ENCODE measurements at regions not wholly inside any gene's neighbourhood (a gene's known extent, or its start where the extent isn't known, plus 50 kb on each side); places are given as distances from the start of the nearest gene placed in this dataset.

GRCh38 chr11:16542353-16542752, 186.0 kb upstream of the SOX6 start:
- TF ChIP-seq NFIC (IDR thresholded peaks at IDR 0.05) (no peak), RAD21 (IDR thresholded peaks at IDR 0.05; ENCODE audit: low read depth) (no peak), USF1 (IDR thresholded peaks at IDR 0.05) (no peak), EP300 (IDR thresholded peaks at IDR 0.05; ENCODE audit: borderline replicate concordance) (no peak), TAF1 (IDR thresholded peaks at IDR 0.05; ENCODE audit: low read depth) (no peak), FOXM1 (IDR thresholded peaks at IDR 0.05; ENCODE audit: borderline replicate concordance, low read depth) (no peak), TEAD4 (IDR thresholded peaks at IDR 0.05) (no peak), REST (IDR thresholded peaks at IDR 0.05; ENCODE audit: low read depth) (no peak), CREB1 (IDR thresholded peaks at IDR 0.05; ENCODE audit: low read depth) (no peak), TCF12 (IDR thresholded peaks at IDR 0.05; ENCODE audit: low read depth) (no peak), ZBTB7A (IDR thresholded peaks at IDR 0.05; ENCODE audit: low read depth) (no peak), YY1 (IDR thresholded peaks at IDR 0.05; ENCODE audit: low read depth) (no peak), MAX (IDR thresholded peaks at IDR 0.05) (no peak), CEBPB (IDR thresholded peaks at IDR 0.05) (no peak), EGR1 (IDR thresholded peaks at IDR 0.05) (no peak)

GRCh38 chr11:16536513-16536912, 180.2 kb upstream of the SOX6 start:
- TF ChIP-seq TCF12 (IDR thresholded peaks at IDR 0.05; ENCODE audit: low read depth) (no peak), NFIC (IDR thresholded peaks at IDR 0.05) (no peak), TAF1 (IDR thresholded peaks at IDR 0.05; ENCODE audit: low read depth) (no peak), MAX (IDR thresholded peaks at IDR 0.05) (no peak), YY1 (IDR thresholded peaks at IDR 0.05; ENCODE audit: low read depth) (no peak), RAD21 (IDR thresholded peaks at IDR 0.05; ENCODE audit: low read depth) (no peak), TEAD4 (IDR thresholded peaks at IDR 0.05) (no peak), CEBPB (IDR thresholded peaks at IDR 0.05) (no peak), CREB1 (IDR thresholded peaks at IDR 0.05; ENCODE audit: low read depth) (no peak), REST (IDR thresholded peaks at IDR 0.05; ENCODE audit: low read depth) (no peak), ZBTB7A (IDR thresholded peaks at IDR 0.05; ENCODE audit: low read depth) (no peak), EGR1 (IDR thresholded peaks at IDR 0.05) (no peak), USF1 (IDR thresholded peaks at IDR 0.05) (no peak), FOXM1 (IDR thresholded peaks at IDR 0.05; ENCODE audit: borderline replicate concordance, low read depth) (no peak)

- TF ChIP-seq REST (IDR thresholded peaks at IDR 0.05; ENCODE audit: low read depth) (no peak), RAD21 (IDR thresholded peaks at IDR 0.05; ENCODE audit: low read depth) (no peak), EGR1 (IDR thresholded peaks at IDR 0.05) (no peak), TEAD4 (IDR thresholded peaks at IDR 0.05) (no peak), NFIC (IDR thresholded peaks at IDR 0.05) (no peak), ZBTB7A (IDR thresholded peaks at IDR 0.05; ENCODE audit: low read depth) (no peak), FOXM1 (IDR thresholded peaks at IDR 0.05; ENCODE audit: borderline replicate concordance, low read depth) (no peak), MAX (IDR thresholded peaks at IDR 0.05) (no peak), USF1 (IDR thresholded peaks at IDR 0.05) (no peak)
These were observed 172.3 kb upstream of the SOX6 start for GRCh38 chr11:16528639-16529038.

All from Ishikawa (cell line).